Liver (tissue), 3 donors: ENCODE measurements at regions not wholly inside any gene's neighbourhood (a gene's known extent, or its start where the extent isn't known, plus 50 kb on each side); places are given as distances from the start of the nearest gene placed in this dataset.

Experiments used
- ATF3 ChIP-seq: IDR thresholded peaks from 2 replicates; pipeline ENCODE4 v1.6.1; 2016; ENCODE audit warnings: antibody characterized with exemption
- CTCF ChIP-seq: fragments of 150-350 bp; IDR thresholded peaks from 2 replicates; pipeline ENCODE4 v1.5.1; 2017; ENCODE audit warnings: improper control_type of control experiment, low read depth, low read length; ENCODE audit not compliant: missing input control
- FOXA1 ChIP-seq: IDR thresholded peaks from 2 replicates; pipeline ENCODE4 v1.6.1; 2016; ENCODE audit warnings: antibody characterized with exemption
- REST ChIP-seq: IDR thresholded peaks from 2 replicates; pipeline ENCODE4 v1.6.1; 2016; ENCODE audit warnings: antibody characterized with exemption, mild to moderate bottlenecking
- SP1 ChIP-seq: IDR thresholded peaks from 2 replicates; pipeline ENCODE4 v1.6.1; 2018; ENCODE audit warnings: antibody characterized with exemption, mild to moderate bottlenecking
- TAF1 ChIP-seq: conservative IDR thresholded peaks from 2 replicates; pipeline ENCODE4 v1.6.1; 2016; ENCODE audit warnings: antibody characterized with exemption, mild to moderate bottlenecking
- ZBTB33 ChIP-seq: IDR thresholded peaks from 2 replicates; pipeline ENCODE4 v1.6.1; 2016; ENCODE audit warnings: antibody characterized with exemption
- donor health status: healthy.
- donor health status: healthy.

GRCh38 chr18:53886058-53886457 lies 338.4 kb downstream of the MBD2 start:
- TF ChIP-seq SP1 (no peak), ZBTB33 (no peak), CTCF (no peak), FOXA1 (no peak), TAF1 (no peak), REST (no peak), ATF3 (no peak)
